Stimulated activated CD4-positive, alpha-beta T cell treated with anti-CD3 and anti-CD28 coated beads, Interleukin-4, amount 100 ng/mL, for 24 hours (primary cell): ENCODE measurements at regions not wholly inside any gene's neighbourhood (a gene's known extent, or its start where the extent isn't known, plus 50 kb on each side); places are given as distances from the start of the nearest gene placed in this dataset.
"Not testable (repeated sequence)": the region's sequence is repeated elsewhere in the genome, so short reads cannot be mapped to it uniquely, and the experiment has no call there.

Experiments used
- DNase-seq: peaks from one replicate; pipeline ENCODE4 v3.0.0-alpha.2; 2020

GRCh38 chr9:106467113-106467864 lies 395.7 kb upstream of the ZNF462 start:
- no peak for DNase-seq

- no peak for DNase-seq
Observed at GRCh38 chr9:106467865-106468164, 395.2 kb upstream of the ZNF462 start.

GRCh38 chr9:106468431-106468830 lies 394.5 kb upstream of the ZNF462 start:
- no peak for DNase-seq

- no peak for DNase-seq
Observed at GRCh38 chr9:106478312-106478711, 384.7 kb upstream of the ZNF462 start.

- no peak for DNase-seq
Observed at GRCh38 chr9:106478727-106479126, 384.2 kb upstream of the ZNF462 start.

GRCh38 chr9:106479679-106480078 lies 383.3 kb upstream of the ZNF462 start:
- DNase-seq, result no peak

GRCh38 chr9:106481013-106481609 lies 381.9 kb upstream of the ZNF462 start:
- DNase-seq, result no peak

- no peak for DNase-seq
Observed at GRCh38 chr9:106482733-106483132, 380.2 kb upstream of the ZNF462 start.

GRCh38 chr9:106486685-106487084 lies 376.3 kb upstream of the ZNF462 start:
- DNase-seq, result no peak

GRCh38 chr9:106487266-106487665 lies 375.7 kb upstream of the ZNF462 start:
- no peak for DNase-seq

GRCh38 chr9:106492126-106492525 lies 370.8 kb upstream of the ZNF462 start:
- DNase-seq, result not testable (repeated sequence)

GRCh38 chr9:106500171-106500570 lies 362.8 kb upstream of the ZNF462 start:
- DNase-seq, result no peak

- not testable (repeated sequence) for DNase-seq
Observed at GRCh38 chr9:106501210-106501609, 361.8 kb upstream of the ZNF462 start.

GRCh38 chr9:106502930-106503329 lies 360.0 kb upstream of the ZNF462 start:
- no peak for DNase-seq

- no peak for DNase-seq
Observed at GRCh38 chr9:106503759-106504158, 359.2 kb upstream of the ZNF462 start.

- DNase-seq, result no peak
Observed at GRCh38 chr9:106526716-106527204, 336.2 kb upstream of the ZNF462 start.

- no peak for DNase-seq
Observed at GRCh38 chr9:106528158-106528557, 334.8 kb upstream of the ZNF462 start.

GRCh38 chr9:106529616-106530015 lies 333.4 kb upstream of the ZNF462 start:
- DNase-seq, result no peak

- no peak for DNase-seq
Observed at GRCh38 chr9:106531491-106531890, 331.5 kb upstream of the ZNF462 start.

- DNase-seq, result no peak
Observed at GRCh38 chr9:106532306-106533015, 330.5 kb upstream of the ZNF462 start.

- DNase-seq, result no peak
Observed at GRCh38 chr9:106534800-106535199, 328.2 kb upstream of the ZNF462 start.

GRCh38 chr9:106535439-106535838 lies 327.5 kb upstream of the ZNF462 start:
- no peak for DNase-seq

- no peak for DNase-seq
Observed at GRCh38 chr9:106557996-106558667, 304.8 kb upstream of the ZNF462 start.

GRCh38 chr9:106560540-106560939 lies 302.4 kb upstream of the ZNF462 start:
- no peak for DNase-seq
